Naive thymus-derived CD8-positive, alpha-beta T cell (primary cell): ENCODE measurements at regions not wholly inside any gene's neighbourhood (a gene's known extent, or its start where the extent isn't known, plus 50 kb on each side); places are given as distances from the start of the nearest gene placed in this dataset.

ENCODE experiments used
- ATAC-seq, 2 donors: fragments of 150-1000 bp; cut with Tn5 transposase in 1 of 2; sonication (Bioruptor Pico), chemical (Tn5 transposase) in 1 of 2; 1 replicate in 1 of 2; 2 replicates in 1 of 2; pipeline ENCODE4 v1.10.0; 2021; ENCODE audit warnings: mild to moderate bottlenecking in 2 of 2, moderate library complexity in 2 of 2
- POLR2A ChIA-PET: fragments of 350-600 bp; sonication (Branson Sonifier 250); formaldehyde crosslinking; loops from one replicate; lab custom pipeline; 2021; ENCODE audit warnings: antibody characterized with exemption; lab: Charles Lee
- DNase-seq, 10 donors: peaks; one replicate each; pipeline versions ENCODE4 v3.0.0 to v3.0.0-alpha.2; 2020 to 2022
- H3K27ac Mint-ChIP-seq, 10 donors: one replicate each; pipeline ENCODE4 v1.8.0; 2020 to 2022; ENCODE audit warnings: mild to moderate bottlenecking in 10 of 10, mixed read lengths in 10 of 10, moderate library complexity in 4 of 10, inconsistent platforms in 1 of 10
- H3K27me3 Mint-ChIP-seq, 5 donors: one replicate each; pipeline ENCODE4 v1.8.0; 2021 to 2022; ENCODE audit warnings: mixed read lengths in 5 of 5
- H3K36me3 Mint-ChIP-seq, 3 donors: one replicate each; pipeline ENCODE4 v1.8.0; 2020 to 2022; ENCODE audit warnings: mixed read lengths in 3 of 3, mild to moderate bottlenecking in 2 of 3, inconsistent platforms in 1 of 3
- H3K4me1 Mint-ChIP-seq, 4 donors: one replicate each; pipeline ENCODE4 v1.8.0; 2021 to 2022; ENCODE audit warnings: mixed read lengths in 4 of 4
- H3K4me3 Mint-ChIP-seq, 10 donors: one replicate each; pipeline ENCODE4 v1.8.0; 2020 to 2022; ENCODE audit warnings: mild to moderate bottlenecking in 10 of 10, mixed read lengths in 10 of 10, moderate library complexity in 6 of 10, inconsistent platforms in 1 of 10
- H3K9me3 Mint-ChIP-seq, 9 donors: one replicate each; pipeline ENCODE4 v1.8.0; 2020 to 2022; ENCODE audit warnings: mixed read lengths in 9 of 9, mild to moderate bottlenecking in 3 of 9, inconsistent platforms in 1 of 9, moderate library complexity in 1 of 9

- ATAC-seq = no peak
- Mint-ChIP-seq H3K4me3 (no peak overlapping the region), H3K27me3 (peaks cover 10 to 21% (median 17%) of the 10 kb centered on the region in 5 donors), H3K36me3 (peaks cover 0 to 17% (median 3%) of the 10 kb centered on the region in 3 donors), H3K9me3 (peaks cover 0 to 12% (median 9%) of the 10 kb centered on the region in 9 donors), H3K4me1 (no peaks in the 10 kb centered on the region), H3K27ac (no peak overlapping the region)
- POLR2A ChIA-PET = no interaction called here
- DNase-seq = no peak
These were observed 55.8 kb downstream of the IGF2 start for GRCh38 chr11:2083411-2083810.

DNA sequence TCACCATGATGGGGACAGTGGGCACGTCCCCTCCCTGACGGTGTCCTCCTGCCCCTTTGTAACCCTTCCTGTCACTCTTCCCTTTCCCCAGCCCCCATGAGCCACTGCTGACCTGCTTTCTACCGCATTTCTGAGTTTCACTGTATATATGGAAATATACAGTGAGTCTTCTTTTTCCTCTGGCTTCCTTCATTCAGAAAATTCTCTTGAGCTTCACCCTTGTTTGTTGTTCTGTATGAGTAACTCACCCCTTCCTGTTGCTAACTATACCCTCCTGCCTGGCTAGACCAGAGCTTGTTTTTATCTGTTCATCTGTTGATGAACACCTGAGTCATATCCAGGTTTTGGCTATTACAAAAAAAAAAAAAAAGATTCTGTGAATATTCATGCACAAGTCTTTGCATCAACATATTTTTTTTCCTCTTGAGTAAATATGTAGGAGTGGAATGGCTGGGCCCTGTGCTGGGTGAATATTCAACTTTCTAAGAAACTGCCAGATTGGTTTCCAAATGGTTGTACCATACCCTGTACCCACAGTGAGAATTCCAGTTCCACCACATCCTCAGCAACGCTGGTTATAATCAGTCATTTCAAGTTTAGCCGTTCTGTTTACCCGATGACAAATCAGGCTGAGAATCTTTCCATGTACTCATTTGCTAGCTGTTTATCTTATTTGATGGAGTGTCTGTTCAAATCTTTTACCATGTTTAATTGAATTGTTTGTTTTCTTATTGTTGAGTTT lies 62.0 kb downstream of the IGF2 start:
- Mint-ChIP-seq H3K4me3 (no peak overlapping the region), H3K9me3 (no peaks in the 10 kb centered on the region), H3K4me1 (peaks cover 0 to 12% (median 0%) of the 10 kb centered on the region in 4 donors), H3K27me3 (peaks cover 4 to 22% (median 21%) of the 10 kb centered on the region in 5 donors), H3K36me3 (no peaks in the 10 kb centered on the region), H3K27ac (peak overlapping the region in 3 of 10 donors; percentile 30 to 41 (median 39))
- POLR2A ChIA-PET = no interaction called here
- DNase-seq (no peak), ATAC-seq (peak in 1 of 2 donors; percentile 72)

DNA sequence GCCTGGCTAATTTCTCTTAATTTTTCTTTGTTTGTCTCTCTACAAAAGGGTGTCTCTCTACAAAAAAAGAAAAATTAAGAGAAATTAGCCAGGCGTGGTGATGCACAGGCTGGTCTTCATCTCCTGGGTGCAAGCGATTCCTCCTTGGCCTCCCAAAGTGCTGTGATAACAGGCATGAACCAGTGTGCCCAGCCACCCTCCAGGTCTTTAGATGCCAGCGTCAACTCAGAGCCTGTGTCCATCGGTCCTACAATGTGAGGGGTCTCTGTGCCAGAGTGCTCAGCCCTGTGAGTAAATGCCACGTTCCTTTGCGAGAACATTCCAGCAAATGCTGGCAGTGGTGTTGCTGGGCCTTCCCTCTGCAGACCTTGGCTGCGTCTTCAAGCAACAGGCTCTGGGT lies 62.7 kb downstream of the IGF2 start:
- peaks cover 0 to 12% (median 0%) of the 10 kb centered on the region in 4 donors for H3K4me1 Mint-ChIP-seq
- POLR2A ChIA-PET = no interaction called here
- DNase-seq = peak in 1 of 10 donors; percentile 57
- no peak for ATAC-seq
- H3K4me3 Mint-ChIP-seq = no peak overlapping the region
- H3K36me3 Mint-ChIP-seq = peaks cover 0 to 2% (median 0%) of the 10 kb centered on the region in 3 donors
- no peak overlapping the region for H3K27ac Mint-ChIP-seq
- H3K27me3 Mint-ChIP-seq = peaks cover 7 to 22% (median 21%) of the 10 kb centered on the region in 5 donors
- no peaks in the 10 kb centered on the region for H3K9me3 Mint-ChIP-seq

DNA sequence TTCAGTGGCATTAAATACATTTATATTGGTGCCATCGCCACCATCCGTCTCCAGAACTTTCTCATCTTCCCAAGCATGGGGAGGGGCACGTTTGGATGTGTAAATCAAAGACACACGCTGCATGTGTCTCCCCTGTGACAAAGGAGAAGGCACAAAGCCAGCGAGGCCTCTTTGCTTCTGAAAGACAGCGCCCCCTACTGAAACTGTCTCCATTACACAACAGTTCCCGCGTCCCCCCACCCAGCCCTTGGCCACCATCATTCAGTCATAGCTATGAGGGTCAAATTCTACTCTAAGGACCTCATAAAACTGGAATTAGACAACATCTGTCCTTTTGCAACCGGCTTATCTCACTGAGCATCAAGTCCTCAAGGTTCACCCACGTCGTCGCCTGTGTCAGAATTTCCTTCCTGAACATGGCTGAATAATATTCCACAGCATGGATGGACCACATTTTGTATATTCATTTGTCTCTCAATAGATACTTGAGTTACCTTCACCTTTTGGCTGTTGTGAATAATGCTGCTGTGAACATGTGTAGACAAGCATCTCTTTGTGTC lies 64.8 kb downstream of the IGF2 start:
- POLR2A ChIA-PET = no interaction called here
- H3K36me3 Mint-ChIP-seq = peaks cover 0 to 2% (median 0%) of the 10 kb centered on the region in 3 donors
- H3K27ac Mint-ChIP-seq = no peak overlapping the region
- no peaks in the 10 kb centered on the region for H3K9me3 Mint-ChIP-seq
- peaks cover 0 to 12% (median 0%) of the 10 kb centered on the region in 4 donors for H3K4me1 Mint-ChIP-seq
- peaks cover 7 to 22% (median 21%) of the 10 kb centered on the region in 5 donors for H3K27me3 Mint-ChIP-seq
- no peak overlapping the region for H3K4me3 Mint-ChIP-seq
- DNase-seq (no peak), ATAC-seq (no peak)

DNA sequence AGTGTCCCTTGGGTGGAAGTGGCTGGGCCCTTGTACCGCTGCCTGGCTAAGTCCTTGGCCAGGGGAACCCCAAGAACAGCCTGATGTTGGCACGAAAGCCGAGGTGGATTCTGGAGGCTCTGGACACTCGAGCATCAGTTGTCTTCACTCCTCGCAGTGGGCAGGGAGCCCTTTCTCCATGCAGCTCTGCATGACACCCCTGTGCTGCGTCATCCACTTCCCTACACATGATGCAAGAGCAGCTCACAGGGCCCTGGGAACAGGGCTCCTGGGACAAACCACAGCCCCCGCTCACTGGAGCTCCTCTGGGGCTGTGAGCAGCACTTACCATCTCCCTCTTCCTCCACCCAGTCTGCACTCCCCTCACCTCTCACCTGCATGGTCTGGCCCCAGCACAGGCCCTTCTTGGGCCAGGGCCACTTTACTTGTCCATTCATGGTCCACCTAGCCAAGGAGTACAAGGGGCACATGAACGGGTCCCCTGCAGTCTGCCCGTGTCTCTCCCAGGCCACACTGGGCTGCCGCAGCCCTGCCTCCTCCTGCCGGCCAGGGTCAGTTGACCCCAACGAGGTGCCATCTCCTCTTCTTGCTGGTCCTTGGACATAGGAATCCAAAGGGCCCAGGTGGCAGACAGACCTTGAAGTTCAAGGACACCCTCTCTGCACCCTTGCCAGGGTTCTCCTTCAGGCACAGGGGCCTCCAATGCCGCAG lies 66.5 kb downstream of the IGF2 start:
- Mint-ChIP-seq H3K9me3 (no peaks in the 10 kb centered on the region), H3K4me3 (no peak overlapping the region), H3K27me3 (peaks cover 7 to 22% (median 21%) of the 10 kb centered on the region in 5 donors), H3K27ac (no peak overlapping the region), H3K36me3 (peaks cover 0 to 2% (median 0%) of the 10 kb centered on the region in 3 donors), H3K4me1 (peaks cover 0 to 10% (median 0%) of the 10 kb centered on the region in 4 donors)
- DNase-seq (no peak), ATAC-seq (no peak)
- POLR2A ChIA-PET = no interaction called here

- POLR2A ChIA-PET = no interaction called here
- peaks cover 0 to 1% (median 0%) of the 10 kb centered on the region in 4 donors for H3K4me1 Mint-ChIP-seq
- H3K9me3 Mint-ChIP-seq = no peaks in the 10 kb centered on the region
- H3K27me3 Mint-ChIP-seq = peaks cover 7 to 22% (median 21%) of the 10 kb centered on the region in 5 donors
- peak overlapping the region in 1 of 10 donors; percentile 78 for H3K27ac Mint-ChIP-seq
- DNase-seq (peak in 1 of 10 donors; percentile 57), ATAC-seq (no peak)
- no peak overlapping the region for H3K4me3 Mint-ChIP-seq
- peaks cover 0 to 2% (median 0%) of the 10 kb centered on the region in 3 donors for H3K36me3 Mint-ChIP-seq
These were observed 67.3 kb downstream of the IGF2 start for GRCh38 chr11:2071748-2072385.
